GM12874 (cell line): ENCODE measurements at regions not wholly inside any gene's neighbourhood (a gene's known extent, or its start where the extent isn't known, plus 50 kb on each side); places are given as distances from the start of the nearest gene placed in this dataset.

Experiments
- CTCF ChIP-seq: IDR thresholded peaks from 2 replicates; pipeline ENCODE4 v1.5.1; 2011; ENCODE audit warnings: low read depth, mild to moderate bottlenecking, control low read depth, low read length, moderate library complexity; ENCODE audit not compliant: insufficient read depth

- TF ChIP-seq CTCF: no peak
Observed at GRCh38 chrX:39581411-39581810, 516.3 kb downstream of the BCOR start.

DNA sequence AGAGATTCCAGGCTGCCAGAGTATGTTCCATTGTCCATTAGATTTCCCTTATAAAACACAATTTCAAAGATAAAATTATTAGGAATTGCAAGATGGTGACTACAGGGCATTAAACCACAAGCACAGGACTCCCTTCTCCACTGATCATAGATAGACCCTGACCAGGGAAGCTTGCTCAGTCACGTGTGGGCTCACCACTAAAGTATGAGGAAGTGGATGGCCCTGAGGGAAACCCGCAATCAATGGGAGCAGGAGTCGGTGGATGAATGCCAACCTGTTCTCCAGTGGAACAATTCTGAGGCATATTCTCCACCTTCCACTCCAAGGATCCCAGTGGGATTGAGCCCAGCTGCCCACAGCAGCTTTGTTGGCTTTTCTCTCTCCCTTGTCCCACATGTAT lies 515.7 kb downstream of the BCOR start:
- TF ChIP-seq CTCF: no peak

GRCh38 chrX:39582976-39583375 lies 514.8 kb downstream of the BCOR start:
- no peak for TF ChIP-seq CTCF

DNA sequence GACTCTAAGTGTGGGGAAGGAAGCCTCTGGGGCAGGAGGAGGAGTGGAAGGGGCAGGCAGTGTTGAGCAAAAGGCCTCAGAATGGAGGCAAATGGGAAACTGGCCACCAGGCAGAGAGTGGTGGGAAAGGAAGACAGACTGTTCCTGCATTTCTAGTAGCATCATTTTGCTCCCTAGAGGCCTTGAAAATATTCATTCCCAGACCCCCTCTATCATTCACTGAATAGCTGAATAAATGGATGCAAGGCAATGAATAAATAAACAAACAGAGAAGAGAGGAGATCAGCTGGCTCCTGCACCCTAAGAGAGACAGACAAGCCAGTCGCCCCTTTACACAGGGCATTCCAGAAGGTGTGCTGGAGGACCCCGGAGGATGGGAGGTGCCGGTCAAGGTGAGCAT lies 511.9 kb downstream of the BCOR start:
- TF ChIP-seq CTCF: no peak

- no peak for TF ChIP-seq CTCF
Observed at GRCh38 chrX:39586359-39586758, 511.4 kb downstream of the BCOR start.

DNA sequence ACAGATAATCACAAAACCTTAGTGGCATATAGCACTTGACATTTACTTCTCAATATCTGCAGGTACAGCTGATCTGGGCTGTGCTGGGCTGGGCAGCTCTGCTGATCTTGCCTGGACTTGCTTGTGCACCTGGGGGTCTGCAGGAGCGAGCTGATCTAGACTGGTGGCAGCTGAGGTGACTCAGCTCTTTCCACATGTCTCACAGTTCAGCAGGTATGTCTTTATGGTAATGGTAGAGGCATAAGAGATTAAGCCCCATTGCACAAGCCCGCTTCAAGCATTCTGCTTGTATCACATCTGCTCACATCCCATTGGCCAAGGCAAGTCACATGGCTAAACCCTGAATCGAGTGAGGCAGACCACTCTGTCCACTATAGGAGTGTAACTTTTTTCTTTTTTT lies 506.7 kb downstream of the BCOR start:
- TF ChIP-seq CTCF: no peak

DNA sequence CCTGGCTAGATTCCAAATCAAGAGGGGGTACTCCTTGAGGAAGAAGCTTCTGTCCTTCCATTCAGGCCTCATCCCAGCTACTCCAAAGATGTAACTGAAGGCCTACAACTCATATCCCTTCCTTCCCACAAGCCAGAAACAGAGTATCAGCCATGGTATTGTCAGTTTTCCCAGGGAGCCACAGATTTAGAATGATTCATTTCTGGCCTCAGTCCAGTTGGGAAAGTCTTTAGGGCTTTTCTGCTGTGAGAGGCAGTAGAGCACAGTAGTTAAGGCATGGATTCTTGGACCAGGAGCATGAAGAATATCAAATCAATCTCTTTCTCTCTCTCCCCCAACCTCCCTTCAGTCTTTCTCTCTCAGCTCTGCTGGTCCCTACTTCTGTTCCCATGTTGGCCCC lies 505.0 kb downstream of the BCOR start:
- TF ChIP-seq CTCF: no peak

DNA sequence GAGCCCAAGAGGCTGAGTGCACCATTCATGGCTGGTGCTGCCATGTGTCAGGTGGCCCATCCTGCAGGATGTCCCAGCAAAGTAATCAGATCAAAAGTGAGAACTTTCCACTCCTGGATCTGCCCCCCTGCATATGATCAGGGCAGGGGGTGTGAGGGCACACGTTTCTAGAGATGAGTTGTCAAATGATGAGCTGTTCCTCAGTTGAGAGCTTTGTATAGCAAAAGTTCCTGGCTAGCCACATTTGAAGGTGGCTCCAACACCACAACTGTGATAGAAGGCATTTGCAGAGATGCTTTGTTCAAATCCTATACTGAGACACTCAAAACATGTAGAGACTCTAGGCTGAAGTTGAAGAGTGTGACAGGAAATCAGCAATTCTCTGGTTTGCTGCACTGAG lies 501.8 kb downstream of the BCOR start:
- no peak for TF ChIP-seq CTCF
